DND-41 (cell line): ENCODE measurements at regions not wholly inside any gene's neighbourhood (a gene's known extent, or its start where the extent isn't known, plus 50 kb on each side); places are given as distances from the start of the nearest gene placed in this dataset.

ENCODE experiments used
- CTCF ChIP-seq: IDR thresholded peaks from 2 replicates; pipeline ENCODE4 v1.5.1; 2012; ENCODE audit warnings: borderline replicate concordance, low read length, moderate library complexity, mild to moderate bottlenecking; ENCODE audit not compliant: poor library complexity, severe bottlenecking; ENCODE audit errors: extremely low read depth
- EZH2 ChIP-seq: IDR thresholded peaks from 3 replicates; pipeline ENCODE4 v1.6.1; 2012; ENCODE audit warnings: borderline replicate concordance, low read depth, mild to moderate bottlenecking, moderate library complexity, low read length, inconsistent platforms; ENCODE audit not compliant: severe bottlenecking

GRCh38 chr4:177237291-177237690 lies 72.4 kb upstream of the NEIL3 start:
- TF ChIP-seq CTCF = no peak
- no peak for TF ChIP-seq EZH2
